ENCODE measurements at regions not wholly inside any gene's neighbourhood (a gene's known extent, or its start where the extent isn't known, plus 50 kb on each side); places are given as distances from the start of the nearest gene placed in this dataset.

DNA sequence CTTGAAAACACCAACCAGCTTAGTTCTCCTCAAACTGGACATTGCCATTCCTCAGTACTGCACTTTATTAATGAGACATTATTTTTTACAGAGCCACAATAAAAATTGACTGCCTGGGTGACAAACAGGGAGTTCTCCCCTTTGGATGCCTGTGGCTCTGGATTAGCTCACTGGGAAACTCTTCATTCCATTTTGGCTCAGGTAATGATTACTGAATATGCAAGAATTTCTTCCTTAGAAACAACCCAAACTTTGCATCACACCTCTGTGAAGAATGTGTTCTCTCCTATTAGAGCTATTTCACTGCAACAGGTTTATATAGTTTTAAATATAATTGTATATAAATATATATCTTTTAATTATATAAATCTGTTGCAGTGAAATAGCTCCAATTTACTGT is 2065.8 kb downstream of the ARAP2 start:
- DNase-seq (ENCODE audit: extremely low read depth, low read depth) = no peak
- TF ChIP-seq CTCF (IDR thresholded peaks at IDR 0.05; ENCODE audit: low read depth, low read length) = no peak

GRCh38 chr4:34181311-34181841 is 2062.9 kb downstream of the ARAP2 start:
- TF ChIP-seq CTCF (IDR thresholded peaks at IDR 0.05; ENCODE audit: low read depth, low read length) = no peak
- DNase-seq (ENCODE audit: extremely low read depth, low read depth) = peak; percentile 55

DNA sequence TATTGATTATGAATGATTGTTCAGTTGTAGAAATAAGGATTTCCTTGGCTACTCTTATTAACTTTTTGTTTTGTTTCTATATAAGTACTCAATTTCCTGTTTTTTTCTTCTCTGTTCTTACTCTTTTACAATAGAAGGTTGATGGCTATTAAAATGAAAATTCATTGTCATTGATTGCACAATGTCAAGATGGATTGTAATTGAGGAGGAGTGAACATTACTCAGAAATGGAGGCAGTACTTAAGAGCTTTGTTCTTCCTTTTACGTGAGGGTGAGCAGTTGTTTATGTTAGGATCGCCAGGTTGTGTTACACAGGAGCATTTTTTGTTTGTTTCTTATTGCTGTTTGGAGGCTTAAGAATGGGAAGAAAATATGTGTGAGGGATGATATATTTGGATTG is 2062.4 kb downstream of the ARAP2 start:
- DNase-seq (ENCODE audit: extremely low read depth, low read depth) = no peak
- no peak for TF ChIP-seq CTCF (IDR thresholded peaks at IDR 0.05; ENCODE audit: low read depth, low read length)

DNA sequence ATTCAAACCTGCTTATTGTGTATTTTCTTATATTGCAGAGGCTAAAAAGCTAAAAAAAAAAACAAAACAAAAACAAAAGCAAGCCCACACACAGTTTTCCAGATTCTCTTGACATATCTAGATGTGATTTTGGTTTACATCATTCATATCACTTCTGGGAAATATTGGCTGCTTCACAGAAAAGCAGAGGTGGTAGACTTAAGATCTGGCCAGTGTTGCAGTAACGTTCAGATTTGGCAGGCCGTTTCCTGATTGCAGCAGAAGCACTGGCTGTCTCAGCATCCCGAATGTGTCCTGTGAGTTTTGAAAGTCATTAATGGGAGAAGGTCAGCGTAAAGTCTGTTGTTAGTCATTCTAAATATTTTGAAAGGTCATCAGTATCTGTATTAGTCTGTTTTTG is 2062.0 kb downstream of the ARAP2 start:
- no peak for TF ChIP-seq CTCF (IDR thresholded peaks at IDR 0.05; ENCODE audit: low read depth, low read length)
- no peak for DNase-seq (ENCODE audit: extremely low read depth, low read depth)

DNA sequence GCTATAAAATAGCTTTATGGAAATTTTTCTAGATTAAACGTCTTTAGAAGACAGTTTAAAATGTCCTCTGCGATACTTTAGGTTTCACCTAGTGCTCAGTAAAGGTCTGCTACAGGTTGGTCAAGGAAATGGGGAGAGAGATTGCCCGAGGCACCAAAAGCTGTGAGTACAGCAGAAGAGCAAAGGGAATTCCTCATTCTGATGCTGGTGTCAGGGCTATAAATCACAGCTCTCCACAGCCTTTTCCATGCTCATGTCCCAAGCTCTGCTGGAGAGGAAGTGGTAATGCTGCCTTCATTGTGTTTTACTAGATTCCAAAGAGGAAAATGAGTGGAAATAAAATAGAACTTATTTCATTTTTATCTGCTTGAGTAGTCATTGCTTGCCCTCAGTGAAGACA is 2060.4 kb downstream of the ARAP2 start:
- TF ChIP-seq CTCF (IDR thresholded peaks at IDR 0.05; ENCODE audit: low read depth, low read length) = no peak
- DNase-seq (ENCODE audit: extremely low read depth, low read depth) = no peak

DNA sequence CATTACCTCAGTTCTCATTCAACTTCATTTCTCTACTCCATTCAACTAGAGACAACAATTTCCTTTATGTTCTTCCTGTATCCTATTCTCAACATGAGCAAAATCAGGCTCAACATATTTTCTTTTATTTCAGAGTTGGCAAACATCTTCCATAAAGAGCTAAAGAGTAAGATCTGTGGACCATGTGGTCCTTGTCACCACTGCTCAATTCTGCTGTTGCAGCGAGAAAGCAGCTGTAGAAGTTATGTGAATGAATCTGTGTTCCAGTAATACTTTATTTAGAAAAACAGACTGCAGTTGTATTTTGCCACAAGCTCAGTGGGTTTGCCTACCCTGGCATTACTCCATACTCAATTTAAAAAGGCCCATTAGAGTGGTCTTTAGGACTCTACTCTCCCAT is 2057.3 kb downstream of the ARAP2 start:
- no peak for DNase-seq (ENCODE audit: extremely low read depth, low read depth)
- no peak for TF ChIP-seq CTCF (IDR thresholded peaks at IDR 0.05; ENCODE audit: low read depth, low read length)

DNA sequence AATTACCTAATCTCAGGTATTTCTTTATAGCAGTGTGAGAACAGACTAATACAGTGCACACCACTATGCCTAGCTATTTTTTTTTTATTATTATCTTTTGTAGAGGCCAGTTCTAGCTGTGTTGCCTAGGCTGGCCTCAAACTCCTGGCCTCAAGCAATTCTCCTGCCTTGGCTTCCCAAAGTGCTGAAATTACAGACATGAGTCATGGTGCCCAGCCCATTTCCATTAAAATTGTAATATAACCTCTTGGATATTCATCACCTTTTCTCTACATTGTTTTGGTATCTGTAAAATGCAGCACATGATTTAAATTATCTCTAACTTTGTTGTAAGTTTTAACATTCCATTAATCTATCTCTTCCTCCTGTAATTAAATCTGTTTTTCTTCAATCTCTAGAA is 2052.9 kb downstream of the ARAP2 start:
- TF ChIP-seq CTCF (IDR thresholded peaks at IDR 0.05; ENCODE audit: low read depth, low read length) = no peak
- no peak for DNase-seq (ENCODE audit: extremely low read depth, low read depth)
